SK-N-MC (cell line): ENCODE measurements at regions not wholly inside any gene's neighbourhood (a gene's known extent, or its start where the extent isn't known, plus 50 kb on each side); places are given as distances from the start of the nearest gene placed in this dataset.

ENCODE experiments used
- FOXP2 ChIP-seq: optimal IDR thresholded peaks from 2 replicates; pipeline ENCODE3; 2011; ENCODE audit warnings: mild to moderate bottlenecking, moderate library complexity; ENCODE audit not compliant: insufficient read depth; ENCODE audit errors: extremely low read length, control extremely low read depth
- POLR2AphosphoS5 ChIP-seq: IDR thresholded peaks from 2 replicates; pipeline ENCODE4 v1.6.1; 2012; ENCODE audit warnings: mild to moderate bottlenecking, low read depth, low read length, borderline replicate concordance

DNA sequence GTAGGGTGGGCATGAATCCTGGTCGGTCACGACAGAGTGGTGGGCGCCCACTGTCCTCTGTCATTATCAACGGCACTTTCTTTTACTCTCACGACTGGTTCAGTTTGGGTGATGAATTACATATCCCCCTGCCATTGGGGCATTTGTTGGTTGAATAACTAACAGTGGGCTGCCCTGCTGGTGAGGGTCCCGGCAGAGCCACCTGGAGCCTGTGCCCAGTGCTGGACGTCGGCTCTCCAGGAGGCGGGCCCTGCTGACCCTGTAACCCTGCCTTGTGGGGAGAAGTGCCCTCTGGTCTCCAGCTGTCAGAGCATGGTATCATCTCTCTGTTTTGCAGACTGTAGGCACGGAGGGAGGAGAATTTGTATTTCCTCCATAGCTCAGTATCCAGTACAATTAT, 199.1 kb downstream of the GLRX3 start:
- TF ChIP-seq POLR2AphosphoS5 = no peak
- TF ChIP-seq FOXP2 = no peak
